Prostate gland (tissue), 2 donors: ENCODE measurements at regions not wholly inside any gene's neighbourhood (a gene's known extent, or its start where the extent isn't known, plus 50 kb on each side); places are given as distances from the start of the nearest gene placed in this dataset.
"Not testable (repeated sequence)": the region's sequence is repeated elsewhere in the genome, so short reads cannot be mapped to it uniquely, and the experiment has no call there.

Source experiments
- DNase-seq: peaks from one replicate; pipeline ENCODE4 v3.0.0-alpha.2; 2019; ENCODE audit warnings: low spot score
- H3K27ac ChIP-seq, 2 donors: fragments of 200-600 bp; sonication (generic); 2 replicates each; pipeline ENCODE4 v1.5.1; 2017 to 2019
- H3K27me3 ChIP-seq: fragments of 200-600 bp; sonication (generic); replicated peaks from 2 replicates; pipeline ENCODE4 v1.5.1; 2019; ENCODE audit not compliant: insufficient read depth
- H3K36me3 ChIP-seq, 2 donors: fragments of 200-600 bp; sonication (generic); 1 replicate in 1 of 2; 2 replicates in 1 of 2; pipeline versions ENCODE4 v1.5.1 to v1.8.1; 2017 to 2019
- H3K4me1 ChIP-seq: fragments of 200-600 bp; sonication (generic); replicated peaks from 2 replicates; pipeline ENCODE4 v1.5.1; 2019
- H3K4me3 ChIP-seq, 2 donors: fragments of 200-600 bp; sonication (generic); 2 replicates each; pipeline ENCODE4 v1.5.1; 2017 to 2019
- H3K9me3 ChIP-seq: fragments of 200-600 bp; sonication (generic); 2 replicates; pipeline ENCODE4 v1.5.1; 2017
- CTCF ChIP-seq, 4 experiments: fragments of 200-600 bp in 2 of 4; fragments of 450-650 bp in 2 of 4; sonication (generic) in 2 of 4; IDR thresholded peaks; 1 replicate in 3 of 4; 2 replicates in 1 of 4; pipeline ENCODE4 v1.5.1; 2016 to 2019; ENCODE audit warnings: antibody characterized with exemption in 4 of 4, mild to moderate bottlenecking in 2 of 4, moderate library complexity in 2 of 4
- POLR2A ChIP-seq: fragments of 450-650 bp; IDR thresholded peaks from one replicate; pipeline ENCODE4 v1.6.1; 2016; ENCODE audit warnings: antibody characterized with exemption, mild to moderate bottlenecking
- POLR2AphosphoS5 ChIP-seq: sonication (generic); formaldehyde crosslinking; IDR thresholded peaks from one replicate; pipeline ENCODE4 v1.6.1; 2017; ENCODE audit warnings: antibody characterized with exemption
- WGBS: methylation state at CpG from one replicate; pipeline ENCODE4 v1.1.5; 2018; 5-methylcytosine and 5-hydroxymethylcytosine counted together
- intact Hi-C: fragments of 100-400 bp; cut with DNase I; formaldehyde crosslinking; loops from one replicate; pipeline ENCODE4 v1.14.2; 2022

GRCh38 chr19:28118235-28118634 is 1094.7 kb downstream of the UQCRFS1 start:
- DNase-seq, result no peak
- Histone ChIP-seq H3K27ac (no peak overlapping the region), H3K9me3 (no peaks in the 10 kb centered on the region), H3K4me3 (no peak overlapping the region), H3K36me3 (no peaks in the 10 kb centered on the region), H3K4me1 (no peaks in the 10 kb centered on the region), H3K27me3 (no peaks in the 10 kb centered on the region)
- TF ChIP-seq CTCF (IDR thresholded peaks at IDR 0.05), result no peak
- TF ChIP-seq POLR2A, result no peak
- TF ChIP-seq POLR2AphosphoS5, result no peak
- 56% methylated on average over 5 of the region's 5 CpGs for WGBS
- intact Hi-C loops, result no loop called here

- no peak for DNase-seq
- Histone ChIP-seq H3K4me3 (no peak overlapping the region), H3K27me3 (no peaks in the 10 kb centered on the region), H3K36me3 (no peaks in the 10 kb centered on the region), H3K9me3 (no peaks in the 10 kb centered on the region), H3K4me1 (no peaks in the 10 kb centered on the region), H3K27ac (no peak overlapping the region)
- intact Hi-C loops, result no loop called here
- TF ChIP-seq POLR2AphosphoS5 (no peak), CTCF (IDR thresholded peaks at IDR 0.05) (no peak)
Measured at GRCh38 chr19:28117143-28117542, 1095.8 kb downstream of the UQCRFS1 start.

- intact Hi-C loops, H3K4me1 ChIP-seq, H3K9me3 ChIP-seq, H3K4me3 ChIP-seq, DNase-seq, H3K27me3 ChIP-seq, H3K27ac ChIP-seq, H3K36me3 ChIP-seq: not testable (repeated sequence)
- 95% methylated on average over 4 of the region's 4 CpGs for WGBS
Measured at GRCh38 chr19:28116379-28116778, 1096.6 kb downstream of the UQCRFS1 start.

GRCh38 chr19:28103921-28104320 is 1109.0 kb downstream of the UQCRFS1 start:
- Histone ChIP-seq H3K4me3 (no peak overlapping the region), H3K27me3 (no peaks in the 10 kb centered on the region), H3K27ac (no peak overlapping the region), H3K4me1 (no peaks in the 10 kb centered on the region), H3K36me3 (no peaks in the 10 kb centered on the region), H3K9me3 (no peaks in the 10 kb centered on the region)
- no peak for DNase-seq
- 25% methylated on average over 3 of the region's 3 CpGs for WGBS
- intact Hi-C loops, result no loop called here
- TF ChIP-seq POLR2AphosphoS5, result no peak
- no peak for TF ChIP-seq CTCF (IDR thresholded peaks at IDR 0.05)
- TF ChIP-seq POLR2A, result no peak

DNA sequence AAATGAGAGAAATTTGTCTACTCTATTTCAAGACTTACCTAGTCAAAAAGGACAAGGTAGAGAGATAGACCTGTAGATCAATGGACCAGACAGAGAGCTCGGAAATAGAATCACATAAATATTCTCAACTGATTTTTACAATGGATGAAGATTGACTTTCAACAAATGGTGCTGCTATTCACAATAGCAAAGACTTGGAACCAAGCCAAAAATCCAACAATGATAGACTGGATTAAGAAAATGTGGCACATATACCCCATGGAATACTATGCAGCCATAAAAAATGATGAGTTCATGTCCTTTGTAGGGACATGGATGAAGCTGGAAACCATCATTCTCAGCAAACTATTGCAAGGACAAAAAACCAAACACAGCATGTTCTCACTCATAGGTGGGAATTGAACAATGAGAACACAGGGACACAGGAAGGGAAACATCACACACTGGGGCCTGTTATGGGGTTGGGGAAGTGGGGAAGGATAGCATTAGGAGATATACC is 1128.2 kb downstream of the UQCRFS1 start:
- H3K27me3 ChIP-seq, H3K36me3 ChIP-seq, H3K4me3 ChIP-seq, H3K9me3 ChIP-seq, H3K27ac ChIP-seq, H3K4me1 ChIP-seq, intact Hi-C loops, DNase-seq: not testable (repeated sequence)
- WGBS, result 77% methylated on average over 1 of the region's 1 CpG

DNA sequence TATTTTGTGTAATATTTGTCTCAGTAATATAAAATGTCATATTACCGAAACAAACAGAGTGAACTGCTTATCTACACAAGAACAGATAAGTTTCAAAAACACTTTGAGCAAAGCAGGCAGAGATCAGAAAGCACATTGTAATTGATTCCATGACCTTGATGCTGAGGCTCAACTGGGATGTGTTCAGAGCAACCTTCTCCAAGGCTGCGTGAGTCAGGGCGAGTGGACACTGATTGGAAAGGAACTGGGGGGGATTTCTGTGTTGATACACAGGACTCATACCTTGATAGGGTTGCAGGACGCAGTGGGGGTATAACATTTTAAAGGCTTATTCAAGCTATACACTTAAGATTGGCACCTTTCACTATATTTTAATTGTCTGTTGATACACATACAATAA is 1136.3 kb downstream of the UQCRFS1 start:
- 87% methylated on average over 4 of the region's 4 CpGs for WGBS
- no peaks in the 10 kb centered on the region for H3K27me3 ChIP-seq
- H3K4me3 ChIP-seq, result no peak overlapping the region
- no peaks in the 10 kb centered on the region for H3K4me1 ChIP-seq
- TF ChIP-seq POLR2AphosphoS5 (no peak), CTCF (IDR thresholded peaks at IDR 0.05) (no peak), POLR2A (no peak)
- no peak for DNase-seq
- no peaks in the 10 kb centered on the region for H3K36me3 ChIP-seq
- H3K9me3 ChIP-seq, result no peaks in the 10 kb centered on the region
- no peak overlapping the region for H3K27ac ChIP-seq
- intact Hi-C loops, result no loop called here
